SK-N-SH treated with all-trans-retinoic acid at 6 μM for 48 hours (cell line): ENCODE measurements at regions not wholly inside any gene's neighbourhood (a gene's known extent, or its start where the extent isn't known, plus 50 kb on each side); places are given as distances from the start of the nearest gene placed in this dataset.

Experiments used
- ARNTL ChIP-seq: fragments of 450-650 bp; formaldehyde crosslinking; IDR thresholded peaks from 2 replicates; pipeline ENCODE4 v1.5.0; 2020; ENCODE audit warnings: low read depth, mild to moderate bottlenecking, moderate library complexity, borderline replicate concordance
- ESRRG ChIP-seq: fragments of 250-450 bp; sonication (Bioruptor Pico); IDR thresholded peaks from 2 replicates; pipeline ENCODE4 v1.6.1; 2021; ENCODE audit warnings: mild to moderate bottlenecking
- PPARA ChIP-seq: fragments of 250-450 bp; sonication (Bioruptor Pico); IDR thresholded peaks from 2 replicates; pipeline ENCODE4 v1.5.0; 2020; ENCODE audit warnings: mild to moderate bottlenecking, borderline replicate concordance
- RARB ChIP-seq: fragments of 250-450 bp; sonication (Bioruptor Pico); IDR thresholded peaks from 2 replicates; pipeline ENCODE4 v1.8.0; 2021; ENCODE audit warnings: mild to moderate bottlenecking, moderate library complexity
- ZFP3 ChIP-seq: fragments of 250-450 bp; sonication (Bioruptor Pico); IDR thresholded peaks from 2 replicates; pipeline ENCODE4 v1.5.0; 2020; ENCODE audit warnings: mild to moderate bottlenecking, moderate library complexity
- ZFP30 ChIP-seq: fragments of 450-650 bp; formaldehyde crosslinking; IDR thresholded peaks from 2 replicates; pipeline ENCODE4 v1.5.0; 2022; ENCODE audit warnings: mild to moderate bottlenecking, moderate library complexity
- TF ChIP-seq, protein P1 (sequence below): fragments of 250-450 bp; sonication (Bioruptor Pico); IDR thresholded peaks from 2 replicates; pipeline ENCODE4 v1.5.1; 2020; ENCODE audit warnings: low read depth, mild to moderate bottlenecking, moderate library complexity

DNA sequence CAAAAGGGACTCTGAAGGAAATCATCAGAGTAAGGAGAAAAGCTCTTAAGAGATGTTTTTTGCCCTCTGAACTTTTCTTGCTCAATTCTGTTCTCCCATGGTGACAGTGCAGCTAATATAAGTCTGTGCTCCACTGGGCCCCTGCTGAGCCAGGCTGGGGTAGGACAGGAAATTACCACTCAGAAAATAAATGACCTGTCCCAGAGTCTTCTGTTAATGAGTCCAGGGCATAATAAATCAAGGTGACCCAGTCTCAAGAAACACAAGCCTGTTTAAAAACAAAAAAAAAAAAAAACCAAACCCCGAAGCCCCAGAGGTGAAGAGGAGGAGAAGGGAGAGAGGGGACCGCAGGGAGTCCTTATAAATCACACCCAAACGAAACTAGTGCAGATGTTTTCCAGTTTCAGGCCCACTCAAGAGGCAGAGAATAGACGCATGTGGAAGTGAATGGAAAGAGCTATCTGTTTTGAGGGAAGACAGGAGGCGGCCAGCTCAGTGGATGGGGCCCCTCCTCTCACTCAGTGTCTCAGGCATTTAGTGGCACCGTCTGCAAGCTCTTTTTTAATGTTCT is 59.8 kb upstream of the BOC start:
- TF ChIP-seq ESRRG (no peak), PPARA (CRISPR knock-in tag) (no peak), ZFP3 (CRISPR knock-in tag) (no peak), RARB (CRISPR knock-in tag) (no peak), ARNTL (no peak), ZFP30 (CRISPR knock-in tag) (no peak)
- TF ChIP-seq, protein P1, sequence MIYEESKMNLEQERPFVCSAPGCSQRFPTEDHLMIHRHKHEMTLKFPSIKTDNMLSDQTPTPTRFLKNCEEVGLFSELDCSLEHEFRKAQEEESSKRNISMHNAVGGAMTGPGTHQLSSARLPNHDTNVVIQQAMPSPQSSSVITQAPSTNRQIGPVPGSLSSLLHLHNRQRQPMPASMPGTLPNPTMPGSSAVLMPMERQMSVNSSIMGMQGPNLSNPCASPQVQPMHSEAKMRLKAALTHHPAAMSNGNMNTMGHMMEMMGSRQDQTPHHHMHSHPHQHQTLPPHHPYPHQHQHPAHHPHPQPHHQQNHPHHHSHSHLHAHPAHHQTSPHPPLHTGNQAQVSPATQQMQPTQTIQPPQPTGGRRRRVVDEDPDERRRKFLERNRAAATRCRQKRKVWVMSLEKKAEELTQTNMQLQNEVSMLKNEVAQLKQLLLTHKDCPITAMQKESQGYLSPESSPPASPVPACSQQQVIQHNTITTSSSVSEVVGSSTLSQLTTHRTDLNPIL = no peak
